Right lobe of liver (tissue), 6 donors: ENCODE measurements at regions not wholly inside any gene's neighbourhood (a gene's known extent, or its start where the extent isn't known, plus 50 kb on each side); places are given as distances from the start of the nearest gene placed in this dataset.

Source experiments
- ATAC-seq, 4 donors: fragments of 200-7000 bp; cut with Tn5 transposase; one replicate each; pipeline ENCODE4 v1.9.1; 2020; ENCODE audit warnings: mild to moderate bottlenecking in 4 of 4, moderate library complexity in 4 of 4
- DNase-seq, 3 donors: peaks; one replicate each; pipeline ENCODE4 v3.0.0-alpha.2; 2020
- H3K27ac ChIP-seq, 3 donors: fragments of 200-600 bp; one replicate each; pipeline ENCODE4 v1.8.0; 2022
- H3K27me3 ChIP-seq, 2 donors: fragments of 200-600 bp; one replicate each; pipeline ENCODE4 v1.8.0; 2022
- H3K36me3 ChIP-seq, 4 donors: fragments of 200-600 bp; sonication (generic) in 1 of 4; one replicate each; pipeline versions ENCODE4 v1.5.1 to v1.8.0; 2017 to 2022; ENCODE audit warnings: control low read depth in 1 of 4
- H3K4me1 ChIP-seq, 4 donors: fragments of 200-600 bp; sonication (generic) in 1 of 4; one replicate each; pipeline versions ENCODE4 v1.5.1 to v1.8.0; 2017 to 2022; ENCODE audit warnings: control low read depth in 1 of 4
- H3K4me3 ChIP-seq, 3 donors: fragments of 200-600 bp; one replicate each; pipeline ENCODE4 v1.8.0; 2022
- H3K9me3 ChIP-seq, 4 donors: fragments of 200-600 bp; sonication (generic) in 1 of 4; one replicate each; pipeline versions ENCODE4 v1.5.1 to v1.8.0; 2017 to 2022; ENCODE audit warnings: control low read depth in 1 of 4
- CTCF ChIP-seq, 4 donors: fragments of 200-600 bp in 3 of 4; fragments of 450-650 bp in 1 of 4; IDR thresholded peaks; one replicate each; pipeline versions ENCODE4 v1.5.1 to v1.8.0; 2016 to 2022; ENCODE audit warnings: antibody characterized with exemption in 4 of 4, mild to moderate bottlenecking in 2 of 4
- POLR2A ChIP-seq: fragments of 450-650 bp; IDR thresholded peaks from one replicate; pipeline ENCODE4 v1.6.1; 2017; ENCODE audit warnings: antibody characterized with exemption, mild to moderate bottlenecking
- WGBS: methylation state at CpG from one replicate; pipeline ENCODE4 v1.1.6; 2018; ENCODE audit warnings: low coverage, low lambda C conversion rate; ENCODE audit not compliant: insufficient coverage; ENCODE audit errors: missing lambda C conversion rate; 5-methylcytosine and 5-hydroxymethylcytosine counted together
- intact Hi-C, 2 donors: fragments of 100-400 bp; cut with DNase I; formaldehyde crosslinking; loops; one replicate each; pipeline versions ENCODE4 v1.11.2 to v1.14.1; 2022
- donor health status: DM: no; HTN: yes; CAD: no.
- donor health status: DM: no; HTN: no; CAD: no.
- donor health status: DM: no; HTN: no; CAD: no.
- donor health status: DM: no; HTN: yes; CAD: no.
- donor health status: DM: no; HTN: yes; CAD: no.

GRCh38 chr6:53412021-53412715 is 63.4 kb upstream of the ELOVL5 start:
- Histone ChIP-seq H3K9me3 (no peaks in the 10 kb centered on the region), H3K27ac (peak overlapping the region in 1 of 3 donors; percentile 73), H3K4me1 (peaks cover 0 to 32% (median 11%) of the 10 kb centered on the region in 4 donors), H3K27me3 (no peaks in the 10 kb centered on the region), H3K36me3 (no peaks in the 10 kb centered on the region), H3K4me3 (no peak overlapping the region)
- intact Hi-C loops: no loop called here
- no peak for DNase-seq
- peak; percentile 17 to 55 (median 36) for ATAC-seq
- no peak for TF ChIP-seq CTCF (IDR thresholded peaks at IDR 0.05)
- no peak for TF ChIP-seq POLR2A
- WGBS: 60% methylated on average over 4 of the region's 5 CpGs

DNA sequence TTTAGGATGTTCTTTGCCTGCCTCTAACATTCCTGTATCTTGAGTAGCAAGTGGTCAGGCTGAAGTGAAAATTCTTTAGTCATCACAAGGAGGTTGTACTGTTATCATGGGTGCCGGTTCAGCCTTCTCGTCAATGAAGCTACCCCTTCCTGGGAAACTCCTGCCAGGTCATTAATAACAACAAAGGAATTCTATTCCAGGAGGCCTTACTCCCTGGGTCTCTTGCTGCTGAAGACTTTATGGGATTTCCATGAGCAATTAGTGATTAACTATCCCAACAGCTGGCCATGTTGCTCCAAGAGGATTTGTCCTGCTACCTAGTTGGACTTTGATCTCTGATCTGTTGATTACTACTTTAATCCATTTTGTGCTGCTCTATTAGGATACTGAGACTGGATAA is 62.7 kb upstream of the ELOVL5 start:
- TF ChIP-seq CTCF (IDR thresholded peaks at IDR 0.05) (no peak), POLR2A (no peak)
- WGBS: 35% methylated on average over 2 of the region's 2 CpGs
- ATAC-seq: peak in 3 of 4 donors; percentile 48 to 68 (median 62)

GRCh38 chr6:53410508-53411258 is 61.9 kb upstream of the ELOVL5 start:
- peak; percentile 69 to 85 (median 78) for TF ChIP-seq CTCF (IDR thresholded peaks at IDR 0.05)
- TF ChIP-seq POLR2A: no peak
- no peaks in the 10 kb centered on the region for H3K36me3 ChIP-seq
- WGBS: 20% methylated on average over 9 of the region's 9 CpGs
- no peak overlapping the region for H3K4me3 ChIP-seq
- intact Hi-C loops: no loop called here
- DNase-seq: peak; percentile 49 to 67 (median 64)
- no peaks in the 10 kb centered on the region for H3K27me3 ChIP-seq
- H3K9me3 ChIP-seq: no peaks in the 10 kb centered on the region
- ATAC-seq: peak; percentile 93 to 96 (median 94)
- H3K4me1 ChIP-seq: peaks cover 0 to 32% (median 11%) of the 10 kb centered on the region in 4 donors
- peak overlapping the region in 1 of 3 donors; percentile 73 for H3K27ac ChIP-seq

More for the DNA sequence above, 62.7 kb upstream of the ELOVL5 start:
- no peak for DNase-seq
- Histone ChIP-seq H3K36me3 (no peaks in the 10 kb centered on the region), H3K4me1 (peaks cover 0 to 32% (median 11%) of the 10 kb centered on the region in 4 donors), H3K27ac (peak overlapping the region in 1 of 3 donors; percentile 73), H3K9me3 (no peaks in the 10 kb centered on the region), H3K4me3 (no peak overlapping the region), H3K27me3 (no peaks in the 10 kb centered on the region)
- intact Hi-C loops: no loop called here

- Histone ChIP-seq H3K9me3 (no peaks in the 10 kb centered on the region), H3K36me3 (no peaks in the 10 kb centered on the region), H3K27me3 (no peaks in the 10 kb centered on the region), H3K4me1 (peaks cover 0 to 32% (median 11%) of the 10 kb centered on the region in 4 donors), H3K4me3 (no peak overlapping the region), H3K27ac (no peak overlapping the region)
- intact Hi-C loops: loop anchor here in 1 of 2 donors (10.0 kb wide), 1 partner anchor 234 kb away; no protein-coding TSS in a partner anchor
- ATAC-seq (no peak), DNase-seq (no peak)
- TF ChIP-seq POLR2A (no peak), CTCF (IDR thresholded peaks at IDR 0.05) (no peak)
Measured at GRCh38 chr6:53408826-53409225, 60.1 kb upstream of the ELOVL5 start.
